ENCODE measurements at regions not wholly inside any gene's neighbourhood (a gene's known extent, or its start where the extent isn't known, plus 50 kb on each side); places are given as distances from the start of the nearest gene placed in this dataset.
"Not testable (repeated sequence)": the region's sequence is repeated elsewhere in the genome, so short reads cannot be mapped to it uniquely, and the experiment has no call there.

DNA sequence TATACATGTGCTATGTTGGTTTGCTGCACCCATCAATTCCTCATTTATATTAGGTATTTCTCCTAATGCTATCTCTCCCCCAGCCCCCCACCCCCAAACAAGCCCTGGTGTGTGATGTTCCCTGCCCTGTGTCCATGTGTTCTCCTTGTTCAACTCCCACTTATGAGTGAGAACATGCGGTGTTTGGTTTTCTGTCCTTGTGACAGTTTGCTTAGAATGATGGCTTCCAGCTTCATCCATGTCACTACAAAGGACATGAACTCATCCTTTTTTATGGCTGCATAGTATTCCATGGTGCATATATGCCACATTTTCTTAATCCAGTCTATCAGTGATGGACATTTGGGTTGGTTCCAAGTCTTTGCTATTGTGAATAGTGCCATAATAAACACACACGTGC lies 68.4 kb upstream of the TOP3B start:
- not testable (repeated sequence) for H3K9me3 ChIP-seq (ENCODE audit: insufficient read depth, low read depth, low read length); H4K12ac ChIP-seq (ENCODE audit: low read depth, low read length); H2AFZ ChIP-seq (ENCODE audit: insufficient read depth, low read length, poor library complexity); H3K79me1 ChIP-seq (ENCODE audit: low read length); H3K9ac ChIP-seq (ENCODE audit: low read length); H2BK120ac ChIP-seq (ENCODE audit: insufficient read depth, low read length, poor library complexity); H3K23ac ChIP-seq (ENCODE audit: low read length); DNase-seq; H3K4me3 ChIP-seq (ENCODE audit: low read depth, low read length); H3K36me3 ChIP-seq (ENCODE audit: control insufficient read depth in 1 of 2, insufficient read depth in 2 of 2, low read length in 2 of 2); H2BK5ac ChIP-seq (ENCODE audit: low read depth, low read length, poor library complexity); H3K27me3 ChIP-seq (ENCODE audit: insufficient read depth, low read length); H3K79me2 ChIP-seq (ENCODE audit: control insufficient read depth, insufficient read depth, low read length, poor library complexity); H3K4me2 ChIP-seq (ENCODE audit: low read length); H3K4ac ChIP-seq (ENCODE audit: low read depth, low read length); H2BK12ac ChIP-seq (ENCODE audit: low read length); H3K4me1 ChIP-seq (ENCODE audit: control insufficient read depth in 1 of 2, insufficient read depth in 2 of 2, low read length in 2 of 2); H3K14ac ChIP-seq (ENCODE audit: low read length); H3K27ac ChIP-seq (ENCODE audit: low read depth, low read length); H3K18ac ChIP-seq (ENCODE audit: low read length); H4K91ac ChIP-seq (ENCODE audit: low read depth, low read length); H2AK5ac ChIP-seq (ENCODE audit: low read length); H4K8ac ChIP-seq (ENCODE audit: low read depth, low read length)
- no CpG with 5 or more reads among the region's 2 CpGs for WGBS (ENCODE audit: extremely low coverage, insufficient coverage, insufficient read length)

DNA sequence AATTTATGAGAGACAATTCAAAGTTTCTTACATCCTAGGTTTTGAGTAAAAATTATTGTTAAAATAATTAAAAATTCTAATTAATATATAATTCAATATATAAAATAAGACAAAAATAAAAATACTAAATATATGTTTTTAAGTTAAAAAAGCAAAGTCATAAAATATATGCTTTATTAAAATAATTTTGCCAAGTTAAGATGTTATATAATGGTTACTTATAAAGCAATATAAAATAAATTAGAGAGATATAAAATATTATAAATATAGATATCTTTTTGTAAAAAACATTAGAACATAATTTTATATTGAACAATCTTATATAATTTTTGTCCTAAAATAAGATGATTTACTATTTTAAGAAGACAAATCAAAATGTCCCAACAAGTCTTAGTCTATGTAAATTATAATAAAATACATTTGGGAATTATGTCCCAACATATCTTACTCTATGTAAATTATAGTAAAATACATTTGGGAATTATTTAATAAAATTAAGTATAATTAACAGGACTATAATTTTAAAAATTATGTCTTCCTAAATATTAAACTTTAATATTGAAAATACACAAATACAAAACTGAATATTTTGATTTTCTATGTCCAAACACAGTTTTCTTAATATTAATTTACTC lies 67.7 kb upstream of the TOP3B start:
- H2BK12ac ChIP-seq (ENCODE audit: low read length): no peak overlapping the region
- no peak for DNase-seq
- H3K4me1 ChIP-seq (ENCODE audit: control insufficient read depth in 1 of 2, insufficient read depth in 2 of 2, low read length in 2 of 2): no peaks in the 10 kb centered on the region
- no peak overlapping the region for H3K18ac ChIP-seq (ENCODE audit: low read length)
- no peak overlapping the region for H3K4me3 ChIP-seq (ENCODE audit: low read depth, low read length)
- H3K79me2 ChIP-seq (ENCODE audit: control insufficient read depth, insufficient read depth, low read length, poor library complexity): no peaks in the 10 kb centered on the region
- no peak overlapping the region for H2AFZ ChIP-seq (ENCODE audit: insufficient read depth, low read length, poor library complexity)
- H3K4ac ChIP-seq (ENCODE audit: low read depth, low read length): no peak overlapping the region
- H3K23ac ChIP-seq (ENCODE audit: low read length): no peak overlapping the region
- H3K9ac ChIP-seq (ENCODE audit: low read length): no peak overlapping the region
- no peak overlapping the region for H4K12ac ChIP-seq (ENCODE audit: low read depth, low read length)
- no peaks in the 10 kb centered on the region for H3K36me3 ChIP-seq (ENCODE audit: control insufficient read depth in 1 of 2, insufficient read depth in 2 of 2, low read length in 2 of 2)
- no peaks in the 10 kb centered on the region for H3K27me3 ChIP-seq (ENCODE audit: insufficient read depth, low read length)
- no peak overlapping the region for H4K8ac ChIP-seq (ENCODE audit: low read depth, low read length)
- H2AK5ac ChIP-seq (ENCODE audit: low read length): no peak overlapping the region
- no peak overlapping the region for H2BK120ac ChIP-seq (ENCODE audit: insufficient read depth, low read length, poor library complexity)
- H3K27ac ChIP-seq (ENCODE audit: low read depth, low read length): no peak overlapping the region
- no peak overlapping the region for H3K14ac ChIP-seq (ENCODE audit: low read length)
- H2BK5ac ChIP-seq (ENCODE audit: low read depth, low read length, poor library complexity): no peak overlapping the region
- H3K4me2 ChIP-seq (ENCODE audit: low read length): no peak overlapping the region
- H4K91ac ChIP-seq (ENCODE audit: low read depth, low read length): no peak overlapping the region
- H3K9me3 ChIP-seq (ENCODE audit: insufficient read depth, low read depth, low read length): no peaks in the 10 kb centered on the region
- H3K79me1 ChIP-seq (ENCODE audit: low read length): no peaks in the 10 kb centered on the region

DNA sequence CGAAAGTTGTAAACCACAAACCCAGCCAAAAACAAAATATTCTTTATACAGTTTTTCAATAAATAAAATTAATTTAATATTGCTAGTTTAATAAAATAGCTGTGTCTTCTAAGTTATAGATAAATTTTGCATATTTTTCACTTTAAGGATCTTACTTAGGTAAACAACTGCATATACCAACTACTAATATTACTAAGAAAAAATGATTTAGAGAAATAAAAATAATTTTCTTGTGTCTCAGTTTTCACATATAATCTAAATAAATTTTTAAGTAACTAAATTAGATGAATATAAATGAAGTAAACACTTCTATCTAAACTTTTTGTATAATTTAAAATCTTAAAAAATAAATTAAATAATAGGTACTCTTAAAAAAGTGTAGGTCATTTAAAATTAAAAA lies 67.1 kb upstream of the TOP3B start:
- no peak overlapping the region for H2BK120ac ChIP-seq (ENCODE audit: insufficient read depth, low read length, poor library complexity)

DNA sequence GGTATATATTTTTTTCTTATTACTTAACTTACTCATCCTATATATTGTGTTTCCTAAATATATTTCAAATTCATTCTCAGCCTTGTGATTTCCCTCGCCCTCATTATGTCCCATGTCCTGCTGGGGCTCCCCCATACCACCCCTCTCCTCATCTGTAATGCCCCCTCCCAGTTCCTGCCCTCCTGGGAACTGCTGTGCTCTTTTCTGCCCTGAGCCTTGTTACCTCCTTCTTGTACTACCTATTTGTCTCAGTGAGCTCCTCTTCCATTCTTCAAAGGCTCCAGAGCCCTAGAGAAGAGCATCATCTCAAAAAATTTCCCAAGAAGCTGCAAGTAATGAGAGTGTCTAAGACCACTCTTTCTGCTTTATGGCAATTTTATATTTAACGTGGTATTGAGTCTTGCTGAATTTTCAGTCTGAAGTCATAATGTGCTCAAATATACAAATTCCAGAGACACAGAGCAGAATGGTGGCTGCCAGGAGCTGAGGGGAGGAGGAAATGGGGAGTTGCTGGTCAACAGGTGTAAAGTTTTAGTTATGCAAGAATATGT lies 66.5 kb upstream of the TOP3B start:
- H3K23ac ChIP-seq (ENCODE audit: low read length): no peak overlapping the region
- no peaks in the 10 kb centered on the region for H3K36me3 ChIP-seq (ENCODE audit: control insufficient read depth in 1 of 2, insufficient read depth in 2 of 2, low read length in 2 of 2)
- no peak overlapping the region for H4K12ac ChIP-seq (ENCODE audit: low read depth, low read length)
- no peak for DNase-seq
- no peak overlapping the region for H2BK120ac ChIP-seq (ENCODE audit: insufficient read depth, low read length, poor library complexity)
- no peak overlapping the region for H2BK12ac ChIP-seq (ENCODE audit: low read length)
- no peak overlapping the region for H3K27ac ChIP-seq (ENCODE audit: low read depth, low read length)
- H3K4me1 ChIP-seq (ENCODE audit: control insufficient read depth in 1 of 2, insufficient read depth in 2 of 2, low read length in 2 of 2): no peaks in the 10 kb centered on the region
- H3K79me2 ChIP-seq (ENCODE audit: control insufficient read depth, insufficient read depth, low read length, poor library complexity): no peaks in the 10 kb centered on the region
- no peak overlapping the region for H4K8ac ChIP-seq (ENCODE audit: low read depth, low read length)
- H2BK5ac ChIP-seq (ENCODE audit: low read depth, low read length, poor library complexity): no peak overlapping the region
- H3K4me3 ChIP-seq (ENCODE audit: low read depth, low read length): no peak overlapping the region
- no peaks in the 10 kb centered on the region for H3K9me3 ChIP-seq (ENCODE audit: insufficient read depth, low read depth, low read length)
- no peaks in the 10 kb centered on the region for H3K27me3 ChIP-seq (ENCODE audit: insufficient read depth, low read length)
- H2AK5ac ChIP-seq (ENCODE audit: low read length): no peak overlapping the region
- H3K14ac ChIP-seq (ENCODE audit: low read length): no peak overlapping the region
- no CpG with 5 or more reads among the region's 2 CpGs for WGBS (ENCODE audit: extremely low coverage, insufficient coverage, insufficient read length)
- H3K4me2 ChIP-seq (ENCODE audit: low read length): no peak overlapping the region
- H3K79me1 ChIP-seq (ENCODE audit: low read length): no peaks in the 10 kb centered on the region
- H2AFZ ChIP-seq (ENCODE audit: insufficient read depth, low read length, poor library complexity): no peak overlapping the region
- H3K9ac ChIP-seq (ENCODE audit: low read length): no peak overlapping the region
- H4K91ac ChIP-seq (ENCODE audit: low read depth, low read length): no peak overlapping the region
- no peak overlapping the region for H3K18ac ChIP-seq (ENCODE audit: low read length)
- no peak overlapping the region for H3K4ac ChIP-seq (ENCODE audit: low read depth, low read length)

More for the DNA sequence above, 67.1 kb upstream of the TOP3B start:
- H3K9ac ChIP-seq (ENCODE audit: low read length): no peak overlapping the region
- H4K8ac ChIP-seq (ENCODE audit: low read depth, low read length): no peak overlapping the region
- no peak overlapping the region for H4K12ac ChIP-seq (ENCODE audit: low read depth, low read length)
- H2BK5ac ChIP-seq (ENCODE audit: low read depth, low read length, poor library complexity): no peak overlapping the region
- H2AFZ ChIP-seq (ENCODE audit: insufficient read depth, low read length, poor library complexity): no peak overlapping the region
- no peak overlapping the region for H2BK12ac ChIP-seq (ENCODE audit: low read length)
- no peak overlapping the region for H3K14ac ChIP-seq (ENCODE audit: low read length)
- DNase-seq: no peak
- H3K4me1 ChIP-seq (ENCODE audit: control insufficient read depth in 1 of 2, insufficient read depth in 2 of 2, low read length in 2 of 2): no peaks in the 10 kb centered on the region
- H2AK5ac ChIP-seq (ENCODE audit: low read length): no peak overlapping the region
- no peak overlapping the region for H3K18ac ChIP-seq (ENCODE audit: low read length)
- no peaks in the 10 kb centered on the region for H3K27me3 ChIP-seq (ENCODE audit: insufficient read depth, low read length)
- no CpG with 5 or more reads among the region's 1 CpG for WGBS (ENCODE audit: extremely low coverage, insufficient coverage, insufficient read length)
- H4K91ac ChIP-seq (ENCODE audit: low read depth, low read length): no peak overlapping the region
- no peaks in the 10 kb centered on the region for H3K79me2 ChIP-seq (ENCODE audit: control insufficient read depth, insufficient read depth, low read length, poor library complexity)
- H3K4me2 ChIP-seq (ENCODE audit: low read length): no peak overlapping the region
- no peak overlapping the region for H3K4me3 ChIP-seq (ENCODE audit: low read depth, low read length)
- H3K4ac ChIP-seq (ENCODE audit: low read depth, low read length): no peak overlapping the region
- H3K9me3 ChIP-seq (ENCODE audit: insufficient read depth, low read depth, low read length): no peaks in the 10 kb centered on the region
- no peak overlapping the region for H3K27ac ChIP-seq (ENCODE audit: low read depth, low read length)
- no peaks in the 10 kb centered on the region for H3K36me3 ChIP-seq (ENCODE audit: control insufficient read depth in 1 of 2, insufficient read depth in 2 of 2, low read length in 2 of 2)
- no peak overlapping the region for H3K23ac ChIP-seq (ENCODE audit: low read length)
- H3K79me1 ChIP-seq (ENCODE audit: low read length): no peaks in the 10 kb centered on the region

Measured in trophoblast cell (in vitro differentiated cells and primary cell).